Activated CD4-positive, alpha-beta T cell treated with anti-CD3 and anti-CD28 coated beads for 36 hours (primary cell): ENCODE measurements at regions not wholly inside any gene's neighbourhood (a gene's known extent, or its start where the extent isn't known, plus 50 kb on each side); places are given as distances from the start of the nearest gene placed in this dataset.

Experiments used
- ATAC-seq: fragments of 200-7000 bp; cut with Tn5 transposase; one replicate; pipeline ENCODE4 v1.10.0; 2021; ENCODE audit warnings: mild to moderate bottlenecking, moderate library complexity
- CTCF ChIA-PET: fragments of 350-600 bp; sonication (Branson Sonifier 250); formaldehyde crosslinking; loops from one replicate; lab custom pipeline; 2021; ENCODE audit warnings: antibody characterized with exemption; lab: Charles Lee
- POLR2A ChIA-PET: fragments of 350-600 bp; sonication (Branson Sonifier 250); formaldehyde crosslinking; loops from one replicate; lab custom pipeline; 2021; ENCODE audit warnings: antibody characterized with exemption, inconsistent platforms; lab: Charles Lee
- DNase-seq: peaks from one replicate; pipeline ENCODE4 v3.0.0-alpha.2; 2020
- H3K27ac Mint-ChIP-seq: one replicate; pipeline ENCODE4 v1.8.0; 2021; ENCODE audit warnings: mixed read lengths
- H3K27me3 Mint-ChIP-seq: one replicate; pipeline ENCODE4 v1.8.0; 2021; ENCODE audit warnings: mixed read lengths
- H3K36me3 Mint-ChIP-seq: one replicate; pipeline ENCODE4 v1.8.0; 2021; ENCODE audit warnings: low read depth, mixed read lengths
- H3K4me1 Mint-ChIP-seq: one replicate; pipeline ENCODE4 v1.8.0; 2021; ENCODE audit warnings: mixed read lengths
- H3K4me3 Mint-ChIP-seq: one replicate; pipeline ENCODE4 v1.8.0; 2021; ENCODE audit warnings: mild to moderate bottlenecking, moderate library complexity, mixed read lengths
- H3K9me3 Mint-ChIP-seq: one replicate; pipeline ENCODE4 v1.8.0; 2021; ENCODE audit warnings: low read depth, mixed read lengths
- intact Hi-C, 2 experiments: fragments of 100-400 bp; cut with DNase I in 1 of 2; cut with micrococcal nuclease in 1 of 2; formaldehyde crosslinking; loops; one replicate each; pipeline versions ENCODE4 v1.14.2 to v1.15.1; 2022 to 2024; cut with DNase I, micrococcal nuclease
- microRNA-seq: library from miRNA; unstranded; fragments of <30 nt; microRNA quantifications from one replicate; pipeline ENCODE4 v1.2.0, GENCODE V29; 2021; ENCODE audit warnings: borderline replicate concordance

DNA sequence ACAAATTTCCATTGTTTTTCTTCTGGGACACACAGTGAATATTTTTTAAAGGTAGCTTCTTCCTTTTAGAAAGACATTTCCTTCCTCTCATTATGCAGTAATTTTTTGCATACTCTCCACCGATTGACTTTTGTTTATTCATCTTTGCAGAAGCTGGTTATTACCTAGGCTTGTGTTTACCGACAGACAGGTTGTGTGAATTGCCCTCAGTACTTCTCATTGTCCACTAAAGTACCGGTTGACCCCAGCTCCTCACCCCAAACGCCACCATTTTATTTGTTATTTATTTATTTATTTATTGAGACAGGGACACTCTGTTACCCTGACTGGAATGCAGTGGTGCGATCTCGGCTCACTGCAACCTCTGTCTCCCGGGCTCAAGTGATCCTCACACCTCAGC lies 63.4 kb upstream of the MYL2 start:
- H3K4me3 Mint-ChIP-seq, result no peak overlapping the region
- H3K4me1 Mint-ChIP-seq, result no peaks in the 10 kb centered on the region
- ATAC-seq, result no peak
- CTCF ChIA-PET, result interaction anchor here (1.0 kb wide), 1 partner anchor 28 kb away, joined by 3 read pairs; no protein-coding TSS in a partner anchor
- no peaks in the 10 kb centered on the region for H3K9me3 Mint-ChIP-seq
- POLR2A ChIA-PET, result interaction anchor here (0.6 to 0.7 kb wide), 2 partner anchors 42 to 435 kb away, joined by 3 to 6 read pairs; no protein-coding TSS in a partner anchor
- H3K27ac Mint-ChIP-seq, result no peak overlapping the region
- intact Hi-C loops, result no loop called here
- no peak for DNase-seq
- peaks cover 6% of the 10 kb centered on the region for H3K27me3 Mint-ChIP-seq
- no peaks in the 10 kb centered on the region for H3K36me3 Mint-ChIP-seq

DNA sequence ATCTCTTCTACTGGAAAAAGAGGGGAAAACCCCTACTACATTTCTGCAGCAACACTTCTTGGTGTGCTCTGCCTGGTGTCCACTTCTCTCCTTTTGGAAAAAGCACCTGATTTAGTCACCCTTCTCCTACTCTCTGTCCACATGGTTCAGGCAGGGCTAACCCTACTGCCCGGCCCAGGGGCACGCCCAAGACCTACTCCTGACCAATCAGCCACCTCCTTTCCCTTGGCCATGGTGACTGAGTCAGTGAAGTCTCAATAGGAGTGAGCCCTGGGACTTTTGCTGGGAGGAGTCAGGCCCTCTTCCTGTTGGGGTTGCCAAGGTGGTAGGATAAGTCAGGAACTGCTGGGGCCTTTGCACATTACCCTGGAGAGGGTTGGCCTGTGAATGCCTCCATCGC lies 52.5 kb upstream of the MYL2 start:
- peak; percentile 47 for ATAC-seq
- intact Hi-C loops, result no loop called here
- no peaks in the 10 kb centered on the region for H3K36me3 Mint-ChIP-seq
- H3K4me1 Mint-ChIP-seq, result peaks cover 6% of the 10 kb centered on the region
- H3K4me3 Mint-ChIP-seq, result no peak overlapping the region
- DNase-seq, result peak; percentile 10
- H3K9me3 Mint-ChIP-seq, result no peaks in the 10 kb centered on the region
- ChIA-PET CTCF (interaction anchor here (0.6 to 0.9 kb wide), 3 partner anchors 22 to 125 kb away, joined by 3 to 5 read pairs (median 4); no protein-coding TSS in a partner anchor), POLR2A (no interaction called here)
- no peak overlapping the region for H3K27ac Mint-ChIP-seq
- H3K27me3 Mint-ChIP-seq, result no peaks in the 10 kb centered on the region

DNA sequence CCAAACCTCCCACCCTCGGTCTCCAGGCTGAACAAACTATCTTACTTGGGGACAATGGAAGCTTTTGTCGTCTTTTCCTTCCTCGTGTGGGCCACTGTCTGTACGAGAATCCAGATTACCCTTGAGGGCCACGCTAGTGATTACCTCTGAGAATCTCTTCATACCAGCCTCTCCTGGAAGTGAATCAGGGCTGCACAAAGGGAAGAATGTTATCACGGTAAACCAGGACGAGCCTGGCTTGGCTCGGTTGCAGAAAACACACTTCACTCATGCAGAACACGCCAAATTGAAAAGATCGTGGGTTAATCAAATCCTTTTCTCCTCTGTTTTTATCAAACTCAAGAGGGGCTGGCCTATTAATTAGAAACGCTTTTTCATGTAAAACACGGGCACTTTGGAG lies 51.6 kb upstream of the MYL2 start:
- no peaks in the 10 kb centered on the region for H3K36me3 Mint-ChIP-seq
- intact Hi-C loops, result no loop called here
- H3K27me3 Mint-ChIP-seq, result no peaks in the 10 kb centered on the region
- no peak overlapping the region for H3K4me3 Mint-ChIP-seq
- no peaks in the 10 kb centered on the region for H3K9me3 Mint-ChIP-seq
- no peak for ATAC-seq
- CTCF ChIA-PET, result interaction anchor here (0.6 to 0.7 kb wide), 2 partner anchors 125 to 209 kb away, joined by 3 to 4 read pairs; no protein-coding TSS in a partner anchor
- no peak overlapping the region for H3K27ac Mint-ChIP-seq
- DNase-seq, result no peak
- POLR2A ChIA-PET, result no interaction called here
- H3K4me1 Mint-ChIP-seq, result peaks cover 6% of the 10 kb centered on the region

DNA sequence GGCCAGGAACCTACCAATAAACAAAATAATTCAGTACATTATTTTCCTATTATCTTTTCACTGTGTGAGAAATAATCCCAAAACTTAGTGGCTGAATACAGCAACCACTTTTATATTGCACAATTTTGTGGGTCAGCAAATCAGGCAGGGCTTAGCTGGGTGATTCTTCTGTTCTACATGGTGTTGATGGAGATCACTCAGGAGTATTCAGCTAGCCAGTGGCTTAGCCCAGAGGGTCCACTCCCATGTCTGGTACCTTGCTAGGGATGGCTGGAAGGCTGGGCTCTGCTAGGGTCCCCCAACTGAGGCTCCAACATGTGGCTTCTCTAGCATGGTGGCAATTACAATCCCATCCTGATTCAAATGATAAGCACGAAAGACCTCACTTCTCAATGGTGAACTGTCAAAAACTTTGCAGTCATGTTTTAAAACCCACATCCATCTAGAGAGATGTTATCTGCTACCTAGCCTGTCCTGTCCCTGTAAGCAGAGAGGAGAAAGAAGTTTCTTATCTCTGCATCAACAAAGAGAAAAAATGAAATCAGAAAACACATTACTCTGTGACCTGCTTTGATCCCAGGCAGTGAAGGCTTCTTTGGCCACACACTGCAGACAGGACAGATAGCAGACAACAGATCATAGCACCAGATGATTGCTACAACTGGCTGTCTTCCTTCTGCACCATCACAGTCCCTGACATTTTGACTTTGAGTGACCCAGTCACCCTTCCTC lies 51.0 kb upstream of the MYL2 start:
- POLR2A ChIA-PET, result no interaction called here

More for the DNA sequence above, 51.0 kb upstream of the MYL2 start:
- no peaks in the 10 kb centered on the region for H3K36me3 Mint-ChIP-seq
- H3K27me3 Mint-ChIP-seq, result no peaks in the 10 kb centered on the region
- no peaks in the 10 kb centered on the region for H3K9me3 Mint-ChIP-seq
- ATAC-seq (no peak), DNase-seq (no peak)
- CTCF ChIA-PET, result interaction anchor here (0.7 kb wide), 1 partner anchor 208 kb away, joined by 3 read pairs; no protein-coding TSS in a partner anchor
- H3K4me1 Mint-ChIP-seq, result peaks cover 6% of the 10 kb centered on the region
- no peak overlapping the region for H3K27ac Mint-ChIP-seq
- intact Hi-C loops, result no loop called here
- no peak overlapping the region for H3K4me3 Mint-ChIP-seq

Small RNA genes lying in the stretch of these regions (microRNA-seq; reads per million reads assigned to microRNA genes)
- 1.1 reads per million for gene MIR6760
